Neural cell (in vitro differentiated cells): ENCODE measurements at regions not wholly inside any gene's neighbourhood (a gene's known extent, or its start where the extent isn't known, plus 50 kb on each side); places are given as distances from the start of the nearest gene placed in this dataset.

Source experiments
- CTCF ChIP-seq: fragments of 450-650 bp; IDR thresholded peaks from 2 replicates; pipeline ENCODE4 v1.5.1; 2014; ENCODE audit warnings: antibody characterized with exemption, mild to moderate bottlenecking, moderate library complexity; ENCODE audit not compliant: poor library complexity, severe bottlenecking
- EZH2 ChIP-seq: fragments of 200-600, 300-800 bp; shearing (Covaris generic), sonication (generic); IDR thresholded peaks from 2 replicates; pipeline ENCODE4 v1.6.1; 2014; ENCODE audit warnings: antibody characterized with exemption, low read length, borderline replicate concordance, mild to moderate bottlenecking; ENCODE audit not compliant: insufficient read depth, poor library complexity, severe bottlenecking
- POLR2AphosphoS5 ChIP-seq: IDR thresholded peaks from 2 replicates; pipeline ENCODE4 v1.6.1; 2012
- SMC3 ChIP-seq: fragments of 450-650 bp; conservative IDR thresholded peaks from 2 replicates; pipeline ENCODE4 v1.6.1; 2014; ENCODE audit warnings: antibody characterized with exemption, mild to moderate bottlenecking, moderate library complexity; ENCODE audit not compliant: poor library complexity
- TAF1 ChIP-seq: IDR thresholded peaks from 2 replicates; pipeline ENCODE4 v1.6.1; 2012; ENCODE audit warnings: low read depth
- TF ChIP-seq, protein P1 (sequence below): IDR thresholded peaks from 2 replicates; pipeline ENCODE4 v1.6.1; 2012; ENCODE audit warnings: borderline replicate concordance

GRCh38 chr11:109584001-109584972, 162.3 kb downstream of the C11orf87 start:
- TF ChIP-seq CTCF: no peak
- TF ChIP-seq SMC3: no peak
- TF ChIP-seq, protein P1, sequence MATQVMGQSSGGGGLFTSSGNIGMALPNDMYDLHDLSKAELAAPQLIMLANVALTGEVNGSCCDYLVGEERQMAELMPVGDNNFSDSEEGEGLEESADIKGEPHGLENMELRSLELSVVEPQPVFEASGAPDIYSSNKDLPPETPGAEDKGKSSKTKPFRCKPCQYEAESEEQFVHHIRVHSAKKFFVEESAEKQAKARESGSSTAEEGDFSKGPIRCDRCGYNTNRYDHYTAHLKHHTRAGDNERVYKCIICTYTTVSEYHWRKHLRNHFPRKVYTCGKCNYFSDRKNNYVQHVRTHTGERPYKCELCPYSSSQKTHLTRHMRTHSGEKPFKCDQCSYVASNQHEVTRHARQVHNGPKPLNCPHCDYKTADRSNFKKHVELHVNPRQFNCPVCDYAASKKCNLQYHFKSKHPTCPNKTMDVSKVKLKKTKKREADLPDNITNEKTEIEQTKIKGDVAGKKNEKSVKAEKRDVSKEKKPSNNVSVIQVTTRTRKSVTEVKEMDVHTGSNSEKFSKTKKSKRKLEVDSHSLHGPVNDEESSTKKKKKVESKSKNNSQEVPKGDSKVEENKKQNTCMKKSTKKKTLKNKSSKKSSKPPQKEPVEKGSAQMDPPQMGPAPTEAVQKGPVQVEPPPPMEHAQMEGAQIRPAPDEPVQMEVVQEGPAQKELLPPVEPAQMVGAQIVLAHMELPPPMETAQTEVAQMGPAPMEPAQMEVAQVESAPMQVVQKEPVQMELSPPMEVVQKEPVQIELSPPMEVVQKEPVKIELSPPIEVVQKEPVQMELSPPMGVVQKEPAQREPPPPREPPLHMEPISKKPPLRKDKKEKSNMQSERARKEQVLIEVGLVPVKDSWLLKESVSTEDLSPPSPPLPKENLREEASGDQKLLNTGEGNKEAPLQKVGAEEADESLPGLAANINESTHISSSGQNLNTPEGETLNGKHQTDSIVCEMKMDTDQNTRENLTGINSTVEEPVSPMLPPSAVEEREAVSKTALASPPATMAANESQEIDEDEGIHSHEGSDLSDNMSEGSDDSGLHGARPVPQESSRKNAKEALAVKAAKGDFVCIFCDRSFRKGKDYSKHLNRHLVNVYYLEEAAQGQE: no peak
- TF ChIP-seq TAF1: no peak
- TF ChIP-seq POLR2AphosphoS5: no peak
- TF ChIP-seq EZH2: no peak
